DOHH2 (cell line): ENCODE measurements at regions not wholly inside any gene's neighbourhood (a gene's known extent, or its start where the extent isn't known, plus 50 kb on each side); places are given as distances from the start of the nearest gene placed in this dataset.

Experiments
- H3F3A ChIP-seq: fragments of 200-600 bp; sonication (generic), shearing (Covaris generic); 2 replicates; pipeline ENCODE4 v1.6.0; 2016; ENCODE audit warnings: antibody characterized with exemption, mild to moderate bottlenecking; ENCODE audit not compliant: control insufficient read depth, insufficient read depth
- H3K27ac ChIP-seq: fragments of 200-600 bp; sonication (generic); 2 replicates; pipeline ENCODE4 v1.5.1; 2014; ENCODE audit warnings: low read depth, mild to moderate bottlenecking, low read length, moderate library complexity
- H3K27me3 ChIP-seq: fragments of 200-600 bp; sonication (generic); 2 replicates; pipeline ENCODE4 v1.6.1; 2014; ENCODE audit warnings: mild to moderate bottlenecking, low read length, mixed read lengths; ENCODE audit not compliant: control insufficient read depth
- H3K36me3 ChIP-seq: fragments of 200-600 bp; sonication (generic); 2 replicates; pipeline ENCODE4 v1.6.1; 2014; ENCODE audit warnings: mild to moderate bottlenecking, low read length, moderate library complexity, mixed read lengths; ENCODE audit not compliant: control insufficient read depth
- H3K4me1 ChIP-seq: fragments of 200-600 bp; sonication (generic); 2 replicates; pipeline ENCODE4 v1.6.1; 2014; ENCODE audit warnings: mild to moderate bottlenecking, low read length, mixed read lengths; ENCODE audit not compliant: control insufficient read depth
- H3K4me2 ChIP-seq: fragments of 200-600 bp; sonication (generic); 2 replicates; pipeline ENCODE4 v1.6.0; 2014; ENCODE audit warnings: mild to moderate bottlenecking, low read length, moderate library complexity
- H3K4me3 ChIP-seq: fragments of 200-600 bp; sonication (generic); 2 replicates; pipeline ENCODE4 v1.5.1; 2014; ENCODE audit warnings: mild to moderate bottlenecking, low read length, mixed read lengths
- H3K79me2 ChIP-seq: fragments of 200-600 bp; sonication (generic); 2 replicates; pipeline ENCODE4 v1.6.1; 2014; ENCODE audit warnings: mild to moderate bottlenecking, low read length, mixed read lengths; ENCODE audit not compliant: control insufficient read depth
- H3K9me2 ChIP-seq: fragments of 200-600 bp; sonication (generic); replicated peaks from 2 replicates; pipeline ENCODE4 v1.6.1; 2014; ENCODE audit warnings: mild to moderate bottlenecking, low read length, mixed read lengths; ENCODE audit not compliant: control insufficient read depth
- H3K9me3 ChIP-seq: fragments of 200-600 bp; sonication (generic); 2 replicates; pipeline ENCODE4 v1.6.1; 2014; ENCODE audit warnings: antibody characterized with exemption, low read length, mixed read lengths; ENCODE audit not compliant: control insufficient read depth, insufficient read depth
- H4K20me1 ChIP-seq: fragments of 200-600 bp; sonication (generic); 2 replicates; pipeline ENCODE4 v1.6.0; 2014; ENCODE audit warnings: low read depth, mild to moderate bottlenecking, antibody characterized with exemption, low read length, moderate library complexity; ENCODE audit not compliant: control insufficient read depth, insufficient read depth
- EZH2phosphoT487 ChIP-seq: fragments of 200-600 bp; sonication (generic); IDR thresholded peaks from 2 replicates; pipeline ENCODE4 v1.6.1; 2017; ENCODE audit warnings: borderline replicate concordance, mild to moderate bottlenecking, antibody characterized with exemption, low read length, moderate library complexity, mixed read lengths
- TF ChIP-seq, protein P1 (sequence below): fragments of 200-600 bp; sonication (generic); IDR thresholded peaks from one replicate; pipeline ENCODE4 v1.5.1; 2014; ENCODE audit warnings: antibody characterized with exemption, mild to moderate bottlenecking, low read depth, low read length; ENCODE audit not compliant: poor library complexity, severe bottlenecking

GRCh38 chr11:122205036-122205435 is 89.0 kb upstream of the BLID start:
- H3K36me3 ChIP-seq, result no peaks in the 10 kb centered on the region
- no peak overlapping the region for H3K4me3 ChIP-seq
- TF ChIP-seq, protein P1, sequence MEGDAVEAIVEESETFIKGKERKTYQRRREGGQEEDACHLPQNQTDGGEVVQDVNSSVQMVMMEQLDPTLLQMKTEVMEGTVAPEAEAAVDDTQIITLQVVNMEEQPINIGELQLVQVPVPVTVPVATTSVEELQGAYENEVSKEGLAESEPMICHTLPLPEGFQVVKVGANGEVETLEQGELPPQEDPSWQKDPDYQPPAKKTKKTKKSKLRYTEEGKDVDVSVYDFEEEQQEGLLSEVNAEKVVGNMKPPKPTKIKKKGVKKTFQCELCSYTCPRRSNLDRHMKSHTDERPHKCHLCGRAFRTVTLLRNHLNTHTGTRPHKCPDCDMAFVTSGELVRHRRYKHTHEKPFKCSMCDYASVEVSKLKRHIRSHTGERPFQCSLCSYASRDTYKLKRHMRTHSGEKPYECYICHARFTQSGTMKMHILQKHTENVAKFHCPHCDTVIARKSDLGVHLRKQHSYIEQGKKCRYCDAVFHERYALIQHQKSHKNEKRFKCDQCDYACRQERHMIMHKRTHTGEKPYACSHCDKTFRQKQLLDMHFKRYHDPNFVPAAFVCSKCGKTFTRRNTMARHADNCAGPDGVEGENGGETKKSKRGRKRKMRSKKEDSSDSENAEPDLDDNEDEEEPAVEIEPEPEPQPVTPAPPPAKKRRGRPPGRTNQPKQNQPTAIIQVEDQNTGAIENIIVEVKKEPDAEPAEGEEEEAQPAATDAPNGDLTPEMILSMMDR, result no peak
- TF ChIP-seq EZH2phosphoT487, result no peak
- no peaks in the 10 kb centered on the region for H3F3A ChIP-seq
- H3K4me1 ChIP-seq, result no peaks in the 10 kb centered on the region
- no peaks in the 10 kb centered on the region for H3K79me2 ChIP-seq
- no peaks in the 10 kb centered on the region for H3K9me3 ChIP-seq
- peaks cover 12% of the 10 kb centered on the region; the same call in 1 of the 2 replicates for H3K27me3 ChIP-seq
- no peak overlapping the region for H3K27ac ChIP-seq
- H3K9me2 ChIP-seq, result no peaks in the 10 kb centered on the region
- H4K20me1 ChIP-seq, result no peaks in the 10 kb centered on the region
- H3K4me2 ChIP-seq, result no peak overlapping the region

GRCh38 chr11:122204206-122204605 is 88.2 kb upstream of the BLID start:
- no peak overlapping the region for H3K27ac ChIP-seq
- H3K36me3 ChIP-seq, result no peaks in the 10 kb centered on the region
- H3K79me2 ChIP-seq, result no peaks in the 10 kb centered on the region
- no peak overlapping the region for H3K4me2 ChIP-seq
- no peaks in the 10 kb centered on the region for H3F3A ChIP-seq
- H3K4me3 ChIP-seq, result no peak overlapping the region
- peaks cover 12% of the 10 kb centered on the region; the same call in 1 of the 2 replicates for H3K27me3 ChIP-seq
- no peaks in the 10 kb centered on the region for H3K9me2 ChIP-seq
- no peaks in the 10 kb centered on the region for H3K4me1 ChIP-seq
- TF ChIP-seq EZH2phosphoT487, result no peak
- TF ChIP-seq, protein P1, result no peak
- H4K20me1 ChIP-seq, result no peaks in the 10 kb centered on the region
- no peaks in the 10 kb centered on the region for H3K9me3 ChIP-seq

- Histone ChIP-seq H3K4me3 (no peak overlapping the region), H4K20me1 (no peaks in the 10 kb centered on the region), H3K9me2 (no peaks in the 10 kb centered on the region), H3K4me2 (no peak overlapping the region), H3K27ac (no peak overlapping the region), H3K79me2 (no peaks in the 10 kb centered on the region), H3K36me3 (no peaks in the 10 kb centered on the region), H3F3A (no peaks in the 10 kb centered on the region), H3K4me1 (no peaks in the 10 kb centered on the region), H3K27me3 (peaks cover 12% of the 10 kb centered on the region; the same call in 1 of the 2 replicates), H3K9me3 (no peaks in the 10 kb centered on the region)
- TF ChIP-seq EZH2phosphoT487, result no peak
- TF ChIP-seq, protein P1, result peak; percentile 91
These were observed 87.0 kb upstream of the BLID start for GRCh38 chr11:122202951-122203456.
